NB4 (cell line): ENCODE measurements at regions not wholly inside any gene's neighbourhood (a gene's known extent, or its start where the extent isn't known, plus 50 kb on each side); places are given as distances from the start of the nearest gene placed in this dataset.

Experiments
- DNase-seq: peaks from one replicate; pipeline ENCODE4 v3.0.0; 2010; ENCODE audit warnings: low read depth
- H3K4me3 ChIP-seq: one replicate; pipeline ENCODE4 v1.5.1; 2011; ENCODE audit warnings: mild to moderate bottlenecking, low read depth, low read length, moderate library complexity
- CTCF ChIP-seq: IDR thresholded peaks from one replicate; pipeline ENCODE4 v1.5.1; 2012; ENCODE audit warnings: low read depth, low read length
- MAX ChIP-seq: IDR thresholded peaks from 2 replicates; pipeline ENCODE4 v1.6.1; 2011; ENCODE audit warnings: low read depth, low read length
- MYC ChIP-seq: IDR thresholded peaks from 2 replicates; pipeline ENCODE4 v1.6.1; 2011; ENCODE audit warnings: low read depth, low read length
- POLR2A ChIP-seq: IDR thresholded peaks from 2 replicates; pipeline ENCODE4 v1.6.1; 2011; ENCODE audit warnings: mild to moderate bottlenecking; ENCODE audit not compliant: insufficient read length; ENCODE audit errors: extremely low read depth

- no peak for TF ChIP-seq CTCF
- no peak for TF ChIP-seq MYC
- TF ChIP-seq MAX = no peak
- no peak for TF ChIP-seq POLR2A
- no peak overlapping the region for H3K4me3 ChIP-seq
- no peak for DNase-seq
Observed at GRCh38 chr2:129755786-129756185, 223.7 kb upstream of the RAB6C start.

- H3K4me3 ChIP-seq = no peak overlapping the region
- DNase-seq = no peak
- TF ChIP-seq CTCF (no peak), POLR2A (no peak), MYC (no peak), MAX (no peak)
Observed at GRCh38 chr2:129756276-129756675, 223.2 kb upstream of the RAB6C start.

GRCh38 chr2:129757366-129757914 is 222.0 kb upstream of the RAB6C start:
- no peak for DNase-seq
- no peak for TF ChIP-seq MYC
- no peak for TF ChIP-seq CTCF
- TF ChIP-seq POLR2A = no peak
- TF ChIP-seq MAX = no peak

GRCh38 chr2:129757915-129758783 is 221.3 kb upstream of the RAB6C start:
- no peak for DNase-seq
- no peak overlapping the region for H3K4me3 ChIP-seq
- TF ChIP-seq MYC (no peak), MAX (no peak), CTCF (no peak), POLR2A (no peak)

More at GRCh38 chr2:129757366-129757914, 222.0 kb upstream of the RAB6C start:
- no peak overlapping the region for H3K4me3 ChIP-seq

GRCh38 chr2:129758784-129759471 is 220.5 kb upstream of the RAB6C start:
- no peak for TF ChIP-seq POLR2A
- no peak for TF ChIP-seq CTCF
- TF ChIP-seq MAX = no peak
- TF ChIP-seq MYC = no peak
- H3K4me3 ChIP-seq = no peak overlapping the region
- peak; percentile 10 for DNase-seq
